SU-DHL-6 (cell line): ENCODE measurements at regions not wholly inside any gene's neighbourhood (a gene's known extent, or its start where the extent isn't known, plus 50 kb on each side); places are given as distances from the start of the nearest gene placed in this dataset.

ENCODE experiments used
- CTCF ChIP-seq: fragments of 200-600 bp; sonication (generic); IDR thresholded peaks from one replicate; pipeline ENCODE4 v1.5.1; 2017; ENCODE audit warnings: antibody characterized with exemption, mild to moderate bottlenecking, low read length, moderate library complexity; ENCODE audit not compliant: insufficient read depth, poor library complexity, severe bottlenecking
- EZH2phosphoT487 ChIP-seq: fragments of 200-600 bp; sonication (generic), shearing (Covaris generic); conservative IDR thresholded peaks from 2 replicates; pipeline ENCODE4 v1.6.1; 2018; ENCODE audit warnings: mild to moderate bottlenecking, antibody characterized with exemption, low read length, moderate library complexity, mixed read lengths

- TF ChIP-seq CTCF (no peak), EZH2phosphoT487 (no peak)
Measured at GRCh38 chr3:15851735-15852134, 54.0 kb upstream of the ANKRD28 start.
